GM20431 (cell line): ENCODE measurements at regions not wholly inside any gene's neighbourhood (a gene's known extent, or its start where the extent isn't known, plus 50 kb on each side); places are given as distances from the start of the nearest gene placed in this dataset.

Experiments used
- in situ Hi-C: fragments of 300-500 bp; cut with MseI, MboI; formaldehyde crosslinking; loops from one replicate; pipeline ENCODE4 v1.15.0; 2020; ENCODE audit warnings: low sequenced_read_pairs; ENCODE audit not compliant: unreplicated experiment

DNA sequence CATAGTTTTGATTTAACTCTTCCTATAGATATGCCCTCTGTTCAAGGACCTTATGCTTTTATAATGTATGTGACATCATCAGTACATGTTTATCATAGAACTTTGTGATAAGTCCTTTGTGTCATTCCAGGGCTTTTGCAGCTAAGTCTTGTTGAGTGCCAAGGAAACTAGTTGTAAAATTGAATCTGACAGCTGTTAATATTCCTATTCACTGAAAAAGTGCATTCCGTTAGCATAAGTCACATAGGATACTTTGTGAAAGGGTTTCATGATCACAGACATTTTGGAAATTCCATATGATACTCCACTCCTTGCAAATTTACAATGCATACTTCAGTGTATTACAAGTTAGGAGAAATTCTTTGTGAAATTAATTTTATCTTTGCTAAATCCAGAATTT lies 503.4 kb downstream of the CCDC85A start:
- in situ Hi-C loops = no loop called here

GRCh38 chr2:56688661-56689060 lies 504.9 kb downstream of the CCDC85A start:
- in situ Hi-C loops = no loop called here

- in situ Hi-C loops = no loop called here
Observed at GRCh38 chr2:56693501-56693900, 509.7 kb downstream of the CCDC85A start.

- in situ Hi-C loops = no loop called here
Observed at GRCh38 chr2:56703001-56703400, 519.2 kb downstream of the CCDC85A start.

- in situ Hi-C loops = no loop called here
Observed at GRCh38 chr2:56705713-56706112, 521.9 kb downstream of the CCDC85A start.

DNA sequence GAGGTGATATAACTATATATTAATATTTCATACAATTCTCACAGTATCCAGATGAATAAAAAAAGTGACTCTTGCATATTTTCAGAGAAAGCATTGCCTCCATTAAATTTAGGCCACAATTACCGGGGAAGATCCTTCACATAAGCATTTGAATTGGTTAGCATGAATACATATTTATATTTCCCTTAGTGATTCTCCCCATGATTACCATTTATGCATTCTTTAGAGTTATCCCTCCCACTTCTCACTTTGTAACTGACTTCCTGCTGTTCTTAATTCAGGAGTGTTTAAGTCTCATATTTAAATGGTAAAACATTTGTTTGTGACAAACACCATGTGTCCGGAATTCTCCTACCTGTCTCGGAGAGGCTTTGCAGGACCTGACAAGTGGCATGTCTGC lies 523.4 kb downstream of the CCDC85A start:
- in situ Hi-C loops = no loop called here

DNA sequence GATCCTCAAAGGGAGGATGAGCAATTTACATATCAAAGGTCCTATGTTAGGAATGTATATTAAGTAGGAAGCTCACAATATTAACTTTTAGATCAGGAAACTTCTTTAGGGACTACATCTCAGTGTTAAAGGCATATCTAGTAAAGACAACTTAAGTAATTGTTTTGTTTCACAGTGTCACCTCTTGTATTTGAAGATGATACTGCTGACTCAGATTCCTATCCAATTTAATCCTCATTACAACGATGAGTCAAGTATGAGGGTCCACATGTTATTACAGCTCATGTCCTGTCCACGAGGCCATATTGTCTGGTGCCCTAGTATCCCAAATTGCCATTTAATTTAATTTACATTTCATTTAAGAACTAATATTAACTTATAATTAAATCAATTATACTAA lies 523.9 kb downstream of the CCDC85A start:
- in situ Hi-C loops = no loop called here

- in situ Hi-C loops = no loop called here
Observed at GRCh38 chr2:56709181-56709580, 525.4 kb downstream of the CCDC85A start.

- in situ Hi-C loops = no loop called here
Observed at GRCh38 chr2:56713161-56713676, 529.4 kb downstream of the CCDC85A start.

- in situ Hi-C loops = no loop called here
Observed at GRCh38 chr2:56713978-56714377, 530.2 kb downstream of the CCDC85A start.

- in situ Hi-C loops = no loop called here
Observed at GRCh38 chr2:56714400-56714799, 530.6 kb downstream of the CCDC85A start.

DNA sequence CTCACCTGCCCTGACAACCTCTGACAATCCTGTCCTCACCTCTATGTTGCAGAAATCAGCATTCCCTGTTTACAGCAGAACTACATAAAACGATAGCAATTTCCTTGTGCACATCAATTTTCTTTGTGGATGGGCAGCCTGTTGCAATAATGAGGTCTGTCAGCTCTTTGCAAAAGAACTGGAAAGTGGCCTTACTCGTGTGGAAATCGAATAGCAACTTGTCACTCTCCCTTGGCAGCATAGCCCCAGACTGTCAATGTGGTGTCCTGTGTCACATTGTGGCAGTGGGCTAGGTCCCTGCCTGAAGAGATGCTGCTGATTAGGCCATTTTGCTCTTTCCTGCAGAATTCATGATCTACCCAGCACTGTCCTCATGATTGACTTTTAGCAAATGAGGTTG lies 531.9 kb downstream of the CCDC85A start:
- in situ Hi-C loops = no loop called here

DNA sequence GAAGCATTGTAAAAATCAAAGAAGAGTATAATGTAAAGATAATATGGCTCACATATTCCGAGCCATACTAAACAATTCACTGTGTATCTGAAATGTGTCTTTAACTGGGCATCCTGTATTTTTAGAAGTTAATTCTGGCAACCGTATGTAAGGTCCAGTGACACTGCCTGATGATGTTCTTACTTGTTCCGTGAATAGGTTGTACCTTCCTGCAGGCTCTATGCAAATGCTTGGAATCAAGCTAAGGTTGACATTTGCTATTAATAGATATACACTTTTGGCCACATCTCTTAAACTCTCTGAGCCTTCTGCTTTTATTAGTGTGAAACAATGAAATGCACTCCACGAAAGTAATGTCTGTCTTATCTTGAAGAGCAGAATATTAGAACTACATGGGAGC lies 534.6 kb downstream of the CCDC85A start:
- in situ Hi-C loops = no loop called here

DNA sequence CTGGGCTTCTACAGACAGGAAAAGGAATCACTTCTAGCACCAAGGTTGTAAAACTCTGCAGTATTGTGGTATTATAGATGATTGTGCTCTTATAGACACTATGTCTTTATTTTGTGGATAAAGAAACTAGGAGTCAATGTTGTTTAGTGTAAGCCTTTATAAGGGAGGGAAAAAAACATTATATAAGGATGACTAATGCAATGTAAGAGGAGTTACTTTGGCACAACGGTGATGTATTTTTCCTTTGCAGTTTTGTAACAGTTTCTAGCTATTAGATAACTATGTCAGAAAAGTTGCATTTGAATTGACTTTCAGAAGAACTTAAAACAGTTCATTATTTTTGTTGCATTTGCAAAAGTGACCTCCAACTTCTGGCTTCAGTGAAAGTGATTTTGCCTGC lies 545.4 kb downstream of the CCDC85A start:
- in situ Hi-C loops = no loop called here

GRCh38 chr2:56732946-56733345 lies 549.2 kb downstream of the CCDC85A start:
- in situ Hi-C loops = no loop called here

- in situ Hi-C loops = no loop called here
Observed at GRCh38 chr2:56739413-56739812, 555.6 kb downstream of the CCDC85A start.

GRCh38 chr2:56741601-56742102 lies 557.9 kb downstream of the CCDC85A start:
- in situ Hi-C loops = no loop called here

DNA sequence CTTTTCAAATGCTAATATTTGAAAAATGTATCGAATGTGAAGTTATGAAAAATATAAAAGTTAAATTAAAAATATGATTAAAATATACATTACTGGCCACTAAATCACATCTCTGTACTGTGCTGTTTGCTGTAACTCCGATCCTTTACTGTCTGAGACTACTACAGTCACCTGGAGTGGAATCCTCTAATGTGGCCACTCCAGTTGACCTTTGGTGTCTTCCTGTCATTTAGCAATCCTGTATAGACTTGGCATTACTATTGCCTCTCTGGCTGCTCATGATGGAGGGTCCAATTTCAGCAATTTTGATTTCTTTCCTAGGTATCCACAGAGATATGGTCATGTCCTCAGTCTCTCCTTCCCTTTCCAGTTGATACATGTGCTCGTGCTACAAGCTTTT lies 560.0 kb downstream of the CCDC85A start:
- in situ Hi-C loops = no loop called here

DNA sequence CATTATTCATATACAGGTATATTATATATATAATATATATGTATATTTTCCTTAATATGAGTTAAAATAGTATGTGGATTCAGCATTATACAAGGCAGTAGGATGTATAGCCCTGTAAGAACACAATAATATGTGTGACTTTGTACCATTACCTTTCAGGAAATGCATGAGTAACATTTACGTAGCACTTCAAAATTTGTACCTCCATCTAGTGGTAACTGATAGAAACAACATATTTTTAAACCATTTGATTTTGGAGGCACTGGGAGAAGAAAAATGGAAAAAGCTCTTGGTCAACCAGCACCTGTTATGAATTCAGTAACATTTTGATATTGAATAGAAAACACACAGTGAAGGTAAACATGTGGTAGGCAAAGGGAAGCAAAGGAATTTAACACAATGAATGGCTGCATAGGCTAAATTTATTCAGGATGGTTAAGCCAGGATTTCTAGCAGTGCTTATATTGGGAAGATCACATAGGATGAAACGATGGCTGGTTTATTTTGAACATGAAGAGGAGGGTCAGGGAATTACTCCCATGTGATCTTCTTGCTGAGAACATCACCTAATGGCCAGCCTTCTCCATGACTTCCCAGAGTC lies 565.5 kb downstream of the CCDC85A start:
- in situ Hi-C loops = no loop called here

DNA sequence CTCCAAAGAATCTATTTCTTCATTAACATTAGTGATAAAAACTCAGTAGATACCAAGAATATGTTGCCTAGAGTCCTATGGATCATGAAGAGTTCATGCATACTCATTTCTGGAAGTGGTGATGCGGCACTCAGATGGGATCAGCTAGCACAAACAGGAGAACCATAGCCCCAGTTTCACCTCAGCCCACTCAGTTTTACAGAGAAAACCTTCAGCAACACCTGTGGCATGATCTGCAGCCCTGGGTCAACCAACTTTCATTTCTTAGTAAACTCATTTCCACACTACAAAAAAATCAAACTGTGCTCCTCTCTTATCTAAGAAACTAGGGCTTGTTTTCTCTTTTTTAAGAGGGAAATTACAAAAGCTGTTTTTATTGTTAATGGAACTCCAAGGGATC lies 569.4 kb downstream of the CCDC85A start:
- in situ Hi-C loops = loop anchor here (25.0 kb wide), 1 partner anchor 566 kb away; the partner anchor contains the start of gene CCDC85A

DNA sequence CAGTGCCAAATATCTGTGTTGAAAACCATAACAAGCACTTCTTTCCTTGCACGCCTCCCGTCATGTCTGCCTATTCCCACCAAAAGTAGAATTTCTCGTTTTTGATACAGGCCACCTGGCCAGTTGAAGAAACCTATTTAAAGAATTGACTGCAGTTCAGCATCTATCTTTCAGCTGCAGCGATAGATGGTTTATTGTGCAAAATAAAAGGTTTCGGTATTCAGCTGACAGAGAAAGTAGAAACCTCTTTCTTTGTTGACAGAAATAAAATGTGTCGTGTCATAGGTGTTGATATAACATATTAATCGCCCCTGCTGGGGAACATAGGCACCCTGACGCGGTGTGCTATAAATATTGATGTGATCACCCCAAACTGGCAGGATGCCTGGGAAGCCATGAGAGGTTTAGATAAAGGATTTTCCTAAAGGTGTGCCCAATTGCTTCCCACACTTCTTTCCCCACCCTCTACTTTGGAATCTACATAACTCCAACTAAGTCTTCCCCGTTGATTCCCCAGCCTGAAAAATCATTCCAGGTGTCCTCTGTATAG lies 570.4 kb downstream of the CCDC85A start:
- in situ Hi-C loops = loop anchor here (25.0 kb wide), 1 partner anchor 567 kb away; the partner anchor contains the start of gene CCDC85A

DNA sequence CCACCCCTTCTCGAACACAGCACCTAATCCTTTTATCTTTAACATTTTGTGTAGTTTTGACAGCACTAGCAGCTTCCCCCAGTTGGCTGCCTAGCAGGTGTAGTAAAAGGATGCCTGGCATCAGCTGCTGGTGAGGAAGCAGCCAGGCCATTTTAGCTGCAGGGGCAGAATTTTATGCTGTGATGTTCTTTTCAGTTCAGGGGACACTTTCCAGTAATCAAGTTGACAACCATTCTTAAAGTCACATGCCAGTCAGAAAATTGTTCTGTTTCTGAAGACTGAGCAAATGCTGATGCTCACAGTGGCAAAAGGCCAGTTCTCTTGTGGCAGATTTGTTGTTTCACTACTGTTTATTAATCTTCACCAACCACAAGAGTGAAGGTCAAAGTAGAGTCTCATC lies 570.8 kb downstream of the CCDC85A start:
- in situ Hi-C loops = loop anchor here (25.0 kb wide), 1 partner anchor 567 kb away; the partner anchor contains the start of gene CCDC85A
